ENCODE measurements at regions not wholly inside any gene's neighbourhood (a gene's known extent, or its start where the extent isn't known, plus 50 kb on each side); places are given as distances from the start of the nearest gene placed in this dataset.

GRCh38 chr2:123095219-123095835 is 929.8 kb upstream of the CNTNAP5 start:
- TF ChIP-seq POLR2A (IDR thresholded peaks at IDR 0.05; ENCODE audit: low read length) (no peak), GATA1 (IDR thresholded peaks at IDR 0.05; ENCODE audit: low read depth, low read length) (no peak)
